HEK293T (cell line): ENCODE measurements at regions not wholly inside any gene's neighbourhood (a gene's known extent, or its start where the extent isn't known, plus 50 kb on each side); places are given as distances from the start of the nearest gene placed in this dataset.

Experiments
- BHLHE40 ChIP-seq: fragments of 450-650 bp; IDR thresholded peaks from 2 replicates; pipeline ENCODE4 v1.6.1; 2016; ENCODE audit warnings: mild to moderate bottlenecking, moderate library complexity, borderline replicate concordance
- CTBP1 ChIP-seq: fragments of 450-650 bp; IDR thresholded peaks from 2 replicates; pipeline ENCODE4 v1.6.1; 2016; ENCODE audit warnings: borderline replicate concordance
- FOXA1 ChIP-seq: fragments of 450-650 bp; IDR thresholded peaks from 2 replicates; pipeline ENCODE4 v1.6.1; 2016; ENCODE audit warnings: mild to moderate bottlenecking
- FOXM1 ChIP-seq: fragments of 450-650 bp; IDR thresholded peaks from 2 replicates; pipeline ENCODE4 v1.6.1; 2017; ENCODE audit warnings: mild to moderate bottlenecking, borderline replicate concordance
- L3MBTL2 ChIP-seq: fragments of 450-650 bp; conservative IDR thresholded peaks from 2 replicates; pipeline ENCODE4 v1.6.1; 2016; ENCODE audit warnings: mild to moderate bottlenecking
- NFRKB ChIP-seq: fragments of 450-650 bp; IDR thresholded peaks from 2 replicates; pipeline ENCODE4 v1.6.1; 2016; ENCODE audit warnings: mild to moderate bottlenecking, moderate library complexity
- SP1 ChIP-seq: fragments of 450-650 bp; IDR thresholded peaks from 2 replicates; pipeline ENCODE4 v1.6.1; 2017
- SUZ12 ChIP-seq: fragments of 450-650 bp; IDR thresholded peaks from 2 replicates; pipeline ENCODE4 v1.6.1; 2016; ENCODE audit warnings: mild to moderate bottlenecking
- ZNF384 ChIP-seq: fragments of 450-650 bp; IDR thresholded peaks from 2 replicates; pipeline ENCODE4 v1.6.1; 2016

DNA sequence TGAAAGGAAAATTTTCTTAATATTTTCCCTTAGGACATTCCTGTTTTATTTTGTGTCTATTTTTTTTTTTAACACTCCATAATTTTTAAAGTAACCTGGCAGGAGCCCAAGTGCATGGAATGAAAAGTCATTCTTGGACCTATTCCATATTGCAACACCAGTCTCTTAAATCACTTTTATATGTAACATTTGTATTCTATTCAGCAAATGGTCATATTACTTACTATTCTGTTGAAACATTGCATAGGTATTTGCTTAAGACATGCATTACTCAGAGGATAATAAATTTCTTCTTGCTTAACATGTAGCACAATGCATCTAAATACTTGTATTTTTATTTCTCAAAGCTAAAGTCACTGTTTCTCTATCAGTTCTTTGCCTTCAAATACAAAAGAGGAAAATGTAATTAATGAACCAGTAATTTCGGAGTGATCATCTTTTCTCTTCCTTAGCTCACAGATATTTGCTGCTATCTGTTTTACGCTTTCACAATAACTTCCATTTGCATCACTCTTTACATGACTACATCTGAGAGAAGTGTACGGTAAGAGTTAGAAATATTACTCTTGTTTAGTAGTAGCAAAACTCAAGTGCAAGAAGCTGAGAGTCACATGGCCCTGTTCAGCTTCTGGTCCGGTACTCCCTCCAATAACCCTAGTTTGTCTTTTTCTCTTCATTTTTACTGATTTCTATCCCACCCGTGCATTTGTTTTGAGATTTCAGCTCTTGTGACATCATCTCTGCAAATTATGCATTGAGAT is 394.8 kb downstream of the USP25 start:
- TF ChIP-seq NFRKB (no peak), BHLHE40 (no peak), SP1 (no peak), SUZ12 (no peak), FOXA1 (no peak), CTBP1 (no peak), ZNF384 (no peak; the same call in 1 of the 2 replicates), L3MBTL2 (no peak), FOXM1 (no peak)
